Activated T-helper 1 cell treated with anti-CD3 and anti-CD28 coated beads, Interleukin-12 subunit alpha, Interleukin-12 subunit beta, Interleukin-2, Interleukin-4 antibody, amounts not matched to agents 30 ng/mL and 10 ng/mL and 1 ng/mL, durations not matched to agents 14 hours and 24 hours and 36 hours (primary cell): ENCODE measurements at regions not wholly inside any gene's neighbourhood (a gene's known extent, or its start where the extent isn't known, plus 50 kb on each side); places are given as distances from the start of the nearest gene placed in this dataset.

Experiments
- DNase-seq: peaks from one replicate; pipeline ENCODE4 v3.0.0; 2021; ENCODE audit warnings: low spot score
- H3K27ac Mint-ChIP-seq: one replicate; pipeline ENCODE4 v1.8.0; 2021; ENCODE audit warnings: mild to moderate bottlenecking, mixed read lengths
- H3K27me3 Mint-ChIP-seq: one replicate; pipeline ENCODE4 v1.8.0; 2022; ENCODE audit warnings: mild to moderate bottlenecking, moderate library complexity, mixed read lengths; ENCODE audit not compliant: insufficient read depth
- H3K36me3 Mint-ChIP-seq: one replicate; pipeline ENCODE4 v1.8.0; 2021; ENCODE audit warnings: low read depth, mixed read lengths
- H3K4me1 Mint-ChIP-seq: one replicate; pipeline ENCODE4 v1.8.0; 2021; ENCODE audit warnings: low read depth, mixed read lengths
- H3K4me3 Mint-ChIP-seq: one replicate; pipeline ENCODE4 v1.8.0; 2021; ENCODE audit warnings: mild to moderate bottlenecking, moderate library complexity, mixed read lengths
- H3K9me3 Mint-ChIP-seq: one replicate; pipeline ENCODE4 v1.8.0; 2021; ENCODE audit warnings: mixed read lengths
- intact Hi-C: fragments of 100-400 bp; cut with micrococcal nuclease; formaldehyde crosslinking; loops from one replicate; pipeline ENCODE4 v1.15.1; 2024

DNA sequence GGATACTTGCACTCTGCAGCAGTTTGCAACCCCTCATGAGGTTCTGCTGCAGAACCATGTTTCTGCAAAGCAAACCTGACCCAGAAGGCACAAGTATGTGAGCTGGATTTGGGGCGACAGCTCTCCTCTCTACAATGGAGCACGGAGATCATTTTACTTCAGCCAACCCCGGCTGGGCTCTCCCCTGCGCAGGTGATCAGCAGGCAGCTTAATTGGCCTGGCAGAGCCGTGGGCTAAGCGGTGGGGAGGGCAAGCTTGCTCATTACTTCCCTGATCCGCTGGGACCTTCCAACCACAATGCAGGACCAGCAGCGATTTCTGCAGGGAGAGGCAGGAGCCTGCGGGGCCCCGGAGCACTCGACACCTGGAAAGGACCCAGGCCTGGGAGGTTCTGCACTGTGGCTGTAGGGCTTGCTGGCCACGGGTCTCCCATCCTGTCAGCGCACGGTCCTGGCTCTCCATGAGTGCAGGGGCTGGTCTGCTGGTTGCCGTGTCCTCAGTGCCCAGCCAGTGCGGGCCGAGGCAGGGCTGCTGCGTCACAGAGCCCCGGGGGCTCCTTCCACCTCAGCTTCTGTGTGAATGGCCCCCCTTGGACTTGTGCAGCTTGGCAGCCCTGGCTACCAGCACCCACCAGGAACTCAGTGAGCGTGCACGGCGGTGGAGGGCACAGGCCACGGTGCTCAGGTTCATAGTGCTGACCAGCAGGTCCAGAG is 51.8 kb upstream of the RAPGEF1 start:
- H3K9me3 Mint-ChIP-seq, result no peaks in the 10 kb centered on the region
- H3K27me3 Mint-ChIP-seq, result peaks cover 3% of the 10 kb centered on the region
- intact Hi-C loops, result no loop called here
- no peak overlapping the region for H3K27ac Mint-ChIP-seq
- H3K4me1 Mint-ChIP-seq, result no peaks in the 10 kb centered on the region
- no peak overlapping the region for H3K4me3 Mint-ChIP-seq
- no peak for DNase-seq
- no peaks in the 10 kb centered on the region for H3K36me3 Mint-ChIP-seq
